Nucleus accumbens (tissue), 56 donors: ENCODE measurements at regions not wholly inside any gene's neighbourhood (a gene's known extent, or its start where the extent isn't known, plus 50 kb on each side); places are given as distances from the start of the nearest gene placed in this dataset.

ENCODE experiments used
- DNase-seq, 56 donors: peaks; one replicate each; lab custom pipeline; 2025; lab: John Stamatoyannopoulos, UW

- DNase-seq = no peak
These were observed 402.5 kb downstream of the TMEM135 start for GRCh38 chr11:87440076-87440770.

DNA sequence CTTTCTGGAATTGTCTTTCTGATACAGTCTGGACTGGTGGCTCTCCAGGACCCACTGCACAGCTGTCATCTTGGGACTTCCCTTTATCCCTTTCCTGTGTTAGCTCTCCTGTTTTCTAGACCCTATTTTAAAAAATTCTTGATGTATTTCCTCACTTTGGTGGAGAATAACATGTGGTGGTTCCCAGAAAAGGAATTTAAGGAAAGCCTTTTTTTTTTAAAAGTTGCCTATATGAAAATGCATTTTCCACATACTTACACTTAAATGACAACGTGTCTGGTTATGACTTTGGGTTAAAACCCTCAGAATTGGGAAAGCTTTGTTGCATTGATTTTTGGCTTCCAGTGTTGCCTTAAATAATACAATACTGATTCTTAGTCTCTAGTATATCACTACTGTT, 400.7 kb downstream of the TMEM135 start:
- DNase-seq = no peak

GRCh38 chr11:87437844-87438223, 400.1 kb downstream of the TMEM135 start:
- DNase-seq = no peak

DNA sequence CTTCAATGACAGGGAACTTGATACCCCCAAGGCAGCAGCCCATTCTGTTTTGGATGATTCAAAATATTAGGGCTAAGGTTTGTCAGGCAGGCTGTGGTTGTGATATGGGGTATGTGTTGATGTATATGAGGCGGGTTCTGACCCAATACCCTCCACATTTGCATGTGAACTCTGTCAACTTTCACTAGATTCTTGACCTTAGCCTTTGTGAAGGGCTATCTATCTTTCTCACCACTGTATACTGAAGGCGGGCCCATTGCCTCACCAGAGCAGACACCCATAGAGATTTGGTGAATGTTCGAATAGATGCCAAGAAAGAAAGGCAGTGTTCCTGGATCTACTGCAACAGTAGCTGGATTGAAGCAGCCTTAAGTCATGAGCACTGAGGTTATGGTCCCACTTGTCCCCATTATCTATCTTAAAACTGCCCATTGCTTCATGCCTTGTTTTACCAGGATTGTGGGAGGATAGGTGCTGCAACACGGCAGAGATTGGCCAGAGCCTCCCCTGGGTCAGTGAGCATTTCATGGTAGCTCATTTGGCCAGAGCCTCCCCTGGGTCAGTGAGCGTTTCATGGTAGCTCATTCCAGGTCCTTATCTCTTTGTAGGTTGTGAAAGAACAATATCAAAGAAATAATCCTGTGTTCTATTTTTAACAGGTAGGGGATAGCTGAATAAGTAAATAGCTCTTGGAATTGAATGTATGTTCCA, 399.6 kb downstream of the TMEM135 start:
- no peak for DNase-seq

GRCh38 chr11:87432022-87432421, 394.3 kb downstream of the TMEM135 start:
- DNase-seq = no peak

DNA sequence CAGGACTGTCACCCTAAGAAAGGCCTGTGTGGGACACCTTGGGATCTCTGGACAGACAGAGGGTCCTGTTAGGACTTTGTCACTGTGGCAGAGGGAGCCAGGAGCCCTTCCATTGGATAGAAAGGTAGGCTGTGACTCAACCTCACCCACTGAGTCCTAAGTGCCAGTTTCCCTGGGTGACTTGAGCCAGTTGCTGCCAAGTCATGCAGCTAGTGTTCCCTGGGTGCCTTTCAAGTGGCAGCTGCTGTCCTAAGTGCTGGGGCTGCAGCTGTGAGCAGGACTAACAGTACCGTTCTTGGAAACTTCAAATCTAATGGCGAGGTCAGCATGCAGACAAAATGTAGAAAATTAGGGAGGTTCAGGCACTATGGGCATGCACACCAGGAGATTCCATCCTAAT, 393.7 kb downstream of the TMEM135 start:
- DNase-seq = peak in 1 of 56 donors; percentile 1

- DNase-seq = no peak
These were observed 393.1 kb downstream of the TMEM135 start for GRCh38 chr11:87430821-87431220.

GRCh38 chr11:87429996-87430395, 392.3 kb downstream of the TMEM135 start:
- no peak for DNase-seq

- DNase-seq = no peak
These were observed 390.5 kb downstream of the TMEM135 start for GRCh38 chr11:87428266-87428665.

DNA sequence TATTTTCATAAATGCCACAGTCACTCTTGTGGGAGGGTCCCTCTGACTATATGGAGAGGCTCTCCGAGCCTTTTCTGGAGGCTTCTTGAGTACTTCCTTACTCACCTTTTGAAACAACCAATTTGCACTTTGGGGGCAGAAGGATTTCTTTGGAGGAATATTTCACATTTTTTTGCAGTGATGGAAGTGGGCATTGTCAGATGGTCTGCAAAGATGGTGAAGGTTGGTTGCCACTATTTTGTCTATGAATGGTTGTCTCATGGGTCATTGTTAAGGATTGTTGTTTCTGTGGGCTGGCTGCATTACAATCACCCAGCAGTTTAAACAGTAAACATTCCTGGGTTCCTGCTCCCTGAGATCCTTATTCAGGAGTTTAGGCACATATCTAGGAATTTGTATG, 388.2 kb downstream of the TMEM135 start:
- DNase-seq = no peak

DNA sequence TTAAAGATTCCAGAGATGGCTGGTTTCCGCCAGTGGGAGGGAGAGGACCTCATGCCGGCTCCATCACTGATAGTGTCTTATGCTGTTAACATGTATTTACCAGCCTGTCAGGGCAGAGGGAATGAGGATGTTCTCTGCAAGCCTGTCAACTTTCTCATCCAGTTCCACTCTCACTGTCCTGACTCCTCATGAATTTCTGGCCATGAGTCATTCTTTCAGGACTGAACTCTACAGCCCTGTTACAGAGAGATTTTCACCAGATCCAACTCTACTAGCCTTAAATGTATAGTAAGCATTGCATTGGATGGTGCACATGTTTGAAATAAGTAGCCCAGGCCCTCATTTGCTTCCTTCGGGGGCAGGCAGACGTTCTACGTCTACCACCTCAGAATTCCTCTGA, 387.7 kb downstream of the TMEM135 start:
- DNase-seq = no peak

GRCh38 chr11:87423161-87423560, 385.4 kb downstream of the TMEM135 start:
- DNase-seq = no peak

GRCh38 chr11:87422566-87422965, 384.8 kb downstream of the TMEM135 start:
- DNase-seq = no peak

DNA sequence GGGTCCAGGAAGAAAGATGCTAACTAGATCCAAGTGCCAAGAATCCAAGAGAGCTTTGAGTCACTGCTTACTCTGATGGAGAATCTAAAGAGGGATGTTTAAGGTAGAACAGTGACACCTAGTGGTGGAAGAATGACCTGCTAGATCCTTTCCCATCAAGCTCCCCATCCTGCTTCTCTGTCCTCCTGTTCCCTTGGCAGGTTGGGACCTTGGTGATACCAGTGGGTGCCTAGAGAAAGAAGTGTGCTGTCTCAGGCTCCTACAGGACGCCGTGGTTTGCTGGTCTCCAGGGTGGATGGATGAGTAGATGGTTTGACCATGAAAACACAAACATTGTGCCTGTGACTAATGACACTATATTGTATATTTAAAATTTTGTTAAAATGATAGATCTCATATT, 383.7 kb downstream of the TMEM135 start:
- peak in 22 of 56 donors; percentile 0 to 28 (median 8) for DNase-seq

DNA sequence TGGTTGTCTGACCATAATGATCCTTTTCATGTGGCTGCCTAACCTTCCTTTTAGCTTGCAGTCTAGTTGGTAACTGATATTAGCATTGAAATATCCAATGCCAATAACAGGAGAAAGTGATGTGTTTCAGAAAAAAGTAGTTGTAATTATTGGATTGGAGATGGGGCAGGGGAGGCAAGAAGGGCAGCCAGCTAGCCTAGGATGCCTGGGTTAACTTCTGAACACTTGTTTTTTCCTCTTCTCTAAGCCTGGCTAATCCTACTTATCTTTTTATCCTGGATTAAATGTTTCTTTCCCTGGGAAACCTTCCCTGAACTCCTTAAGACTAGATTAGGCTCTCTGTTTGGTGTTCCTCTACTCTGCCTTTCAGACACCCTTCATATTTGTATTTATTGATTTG, 380.2 kb downstream of the TMEM135 start:
- no peak for DNase-seq

GRCh38 chr11:87405843-87406242, 368.1 kb downstream of the TMEM135 start:
- DNase-seq = no peak

- DNase-seq = no peak
These were observed 367.6 kb downstream of the TMEM135 start for GRCh38 chr11:87405356-87405755.

- no peak for DNase-seq
These were observed 363.9 kb downstream of the TMEM135 start for GRCh38 chr11:87401653-87402052.

- no peak for DNase-seq
These were observed 361.6 kb downstream of the TMEM135 start for GRCh38 chr11:87399341-87399740.

GRCh38 chr11:87398931-87399330, 361.2 kb downstream of the TMEM135 start:
- DNase-seq = no peak

DNA sequence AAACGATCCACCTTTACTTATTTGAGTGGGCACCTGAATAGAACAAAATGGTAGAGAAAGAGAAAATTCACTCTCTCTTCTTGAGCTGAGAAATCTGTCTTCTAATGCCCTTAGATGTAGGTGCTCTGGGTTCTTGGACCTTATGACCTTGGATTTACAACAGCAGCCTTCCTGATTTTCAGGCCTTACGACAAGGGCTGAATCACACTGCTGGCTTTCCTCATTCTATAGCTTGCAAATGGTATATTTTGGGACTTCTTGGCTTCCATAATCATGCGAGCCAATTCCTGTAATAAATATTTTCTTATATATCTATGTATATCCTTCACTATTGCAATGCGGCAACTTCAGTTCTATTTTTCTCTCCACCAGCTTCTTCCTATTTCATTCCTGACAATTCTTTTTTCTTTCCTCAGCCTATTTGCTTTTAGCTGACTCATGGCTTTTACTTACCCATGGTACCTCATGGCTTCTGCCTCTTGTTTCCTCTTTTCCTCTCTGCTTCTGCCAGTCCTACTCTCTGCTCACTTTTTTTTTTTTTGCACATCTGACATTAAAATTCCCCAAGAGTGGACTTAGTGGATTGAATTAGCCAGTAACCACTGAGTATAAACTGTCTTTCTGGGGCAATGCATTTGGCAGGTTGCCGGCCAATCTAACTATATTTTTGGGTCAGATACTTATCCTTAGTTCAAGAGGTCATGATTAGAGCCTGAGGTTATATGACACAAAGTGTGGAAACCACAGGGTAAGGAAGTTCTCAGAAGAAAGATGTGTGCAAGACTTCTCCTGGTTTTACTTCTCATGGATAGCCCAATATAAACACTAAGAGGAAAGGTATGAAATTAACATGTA, 359.5 kb downstream of the TMEM135 start:
- no peak for DNase-seq
